Chondrocyte (in vitro differentiated cells): ENCODE measurements at regions not wholly inside any gene's neighbourhood (a gene's known extent, or its start where the extent isn't known, plus 50 kb on each side); places are given as distances from the start of the nearest gene placed in this dataset.
A peak's percentile ranks its signal among the peaks of the same experiment; 100 is the strongest.

Experiments
- DNase-seq: peaks from one replicate; pipeline ENCODE4 v3.0.0; 2021; ENCODE audit warnings: mixed read lengths, low spot score
- H3K27ac Mint-ChIP-seq: one replicate; pipeline ENCODE4 v1.8.0; 2021; ENCODE audit warnings: mild to moderate bottlenecking, moderate library complexity, mixed read lengths; ENCODE audit not compliant: unreplicated experiment
- H3K27me3 Mint-ChIP-seq: 2 replicates; pipeline ENCODE4 v1.8.0; 2021; ENCODE audit warnings: low read depth, mixed read lengths
- H3K36me3 Mint-ChIP-seq: 2 replicates; pipeline ENCODE4 v1.8.0; 2021; ENCODE audit warnings: low read depth, mixed read lengths
- H3K4me1 Mint-ChIP-seq: 2 replicates; pipeline ENCODE4 v1.8.0; 2021; ENCODE audit warnings: low read depth, mild to moderate bottlenecking, mixed read lengths
- H3K4me3 Mint-ChIP-seq: one replicate; pipeline ENCODE4 v1.8.0; 2021; ENCODE audit warnings: mild to moderate bottlenecking, moderate library complexity, mixed read lengths; ENCODE audit not compliant: unreplicated experiment
- H3K9me3 Mint-ChIP-seq: 2 replicates; pipeline ENCODE4 v1.8.0; 2021; ENCODE audit warnings: low read depth, mixed read lengths
- CTCF ChIP-seq: fragments of 200-600 bp; sonication (generic); IDR thresholded peaks from 2 replicates; pipeline ENCODE4 v1.5.0; 2021; ENCODE audit warnings: antibody characterized with exemption, mild to moderate bottlenecking, moderate library complexity

GRCh38 chr9:74293479-74293878, 203.7 kb upstream of the RORB start:
- no peaks in the 10 kb centered on the region for H3K9me3 Mint-ChIP-seq
- no peaks in the 10 kb centered on the region for H3K36me3 Mint-ChIP-seq
- no peaks in the 10 kb centered on the region for H3K27me3 Mint-ChIP-seq
- no peak overlapping the region for H3K27ac Mint-ChIP-seq
- DNase-seq, result no peak
- TF ChIP-seq CTCF, result no peak
- H3K4me1 Mint-ChIP-seq, result peaks cover 4% of the 10 kb centered on the region
- no peak overlapping the region for H3K4me3 Mint-ChIP-seq

DNA sequence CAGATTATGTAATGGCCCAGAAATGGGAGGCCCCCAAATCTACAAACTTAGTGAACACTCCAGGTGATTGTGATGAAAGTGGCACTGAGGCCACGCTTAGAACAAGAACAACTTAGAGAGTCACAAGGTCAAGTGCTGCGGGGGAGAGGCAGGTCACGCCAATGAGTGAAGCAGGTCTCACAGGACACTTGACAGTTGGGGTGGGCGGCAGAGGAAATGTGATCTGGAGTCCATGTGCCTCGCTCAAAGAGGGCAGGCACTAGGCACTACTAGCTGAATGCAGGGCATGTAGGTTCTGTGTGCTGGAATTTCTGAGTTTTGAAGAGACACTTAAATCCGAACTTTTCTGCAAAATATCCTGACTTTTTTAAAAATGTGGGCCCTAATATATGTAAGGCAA, 193.2 kb upstream of the RORB start:
- Mint-ChIP-seq H3K4me3 (no peak overlapping the region), H3K36me3 (no peaks in the 10 kb centered on the region), H3K27ac (peak overlapping the region; percentile 22), H3K9me3 (no peaks in the 10 kb centered on the region), H3K27me3 (peaks cover 2% of the 10 kb centered on the region), H3K4me1 (no peaks in the 10 kb centered on the region)
- no peak for TF ChIP-seq CTCF
- DNase-seq, result no peak

DNA sequence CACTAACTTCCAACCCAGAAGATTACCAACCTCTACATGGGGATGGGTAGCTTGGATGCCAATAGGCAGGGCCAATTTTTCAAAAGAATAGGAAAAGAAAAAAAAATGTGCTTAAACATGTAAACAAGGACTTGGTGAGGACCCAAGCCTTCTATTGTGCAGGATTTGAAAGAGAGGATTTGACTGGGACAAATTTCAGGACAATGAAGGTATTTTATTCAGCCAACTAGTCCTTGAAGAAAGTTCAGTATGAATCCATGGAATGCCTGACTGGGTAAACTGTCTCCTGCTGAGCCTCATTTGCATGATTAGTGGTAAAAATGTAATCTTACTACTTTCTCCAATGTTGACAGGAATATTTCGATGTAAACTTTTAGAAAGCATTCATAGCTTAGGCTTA, 192.5 kb upstream of the RORB start:
- H3K9me3 Mint-ChIP-seq, result no peaks in the 10 kb centered on the region
- TF ChIP-seq CTCF, result no peak
- H3K36me3 Mint-ChIP-seq, result no peaks in the 10 kb centered on the region
- no peak for DNase-seq
- H3K27ac Mint-ChIP-seq, result no peak overlapping the region
- H3K4me1 Mint-ChIP-seq, result no peaks in the 10 kb centered on the region
- no peak overlapping the region for H3K4me3 Mint-ChIP-seq
- H3K27me3 Mint-ChIP-seq, result peaks cover 2% of the 10 kb centered on the region

GRCh38 chr9:74309654-74310053, 187.5 kb upstream of the RORB start:
- H3K9me3 Mint-ChIP-seq, result peaks cover 14% of the 10 kb centered on the region
- H3K4me3 Mint-ChIP-seq, result no peak overlapping the region

GRCh38 chr9:74317235-74317634, 179.9 kb upstream of the RORB start:
- Mint-ChIP-seq H3K9me3 (peaks cover 29% of the 10 kb centered on the region), H3K36me3 (no peaks in the 10 kb centered on the region), H3K4me3 (no peak overlapping the region), H3K4me1 (no peaks in the 10 kb centered on the region), H3K27ac (no peak overlapping the region), H3K27me3 (no peaks in the 10 kb centered on the region)
- TF ChIP-seq CTCF, result no peak
- no peak for DNase-seq

More at GRCh38 chr9:74309654-74310053, 187.5 kb upstream of the RORB start:
- no peak overlapping the region for H3K27ac Mint-ChIP-seq
- H3K36me3 Mint-ChIP-seq, result no peaks in the 10 kb centered on the region
- no peaks in the 10 kb centered on the region for H3K4me1 Mint-ChIP-seq
- no peak for TF ChIP-seq CTCF
- DNase-seq, result no peak
- H3K27me3 Mint-ChIP-seq, result peaks cover 2% of the 10 kb centered on the region
